NCI-H510A (cell line): ENCODE measurements at regions not wholly inside any gene's neighbourhood (a gene's known extent, or its start where the extent isn't known, plus 50 kb on each side); places are given as distances from the start of the nearest gene placed in this dataset.

Experiments used
- DNase-seq: peaks from one replicate; lab custom pipeline; 2025; lab: John Stamatoyannopoulos, UW

DNA sequence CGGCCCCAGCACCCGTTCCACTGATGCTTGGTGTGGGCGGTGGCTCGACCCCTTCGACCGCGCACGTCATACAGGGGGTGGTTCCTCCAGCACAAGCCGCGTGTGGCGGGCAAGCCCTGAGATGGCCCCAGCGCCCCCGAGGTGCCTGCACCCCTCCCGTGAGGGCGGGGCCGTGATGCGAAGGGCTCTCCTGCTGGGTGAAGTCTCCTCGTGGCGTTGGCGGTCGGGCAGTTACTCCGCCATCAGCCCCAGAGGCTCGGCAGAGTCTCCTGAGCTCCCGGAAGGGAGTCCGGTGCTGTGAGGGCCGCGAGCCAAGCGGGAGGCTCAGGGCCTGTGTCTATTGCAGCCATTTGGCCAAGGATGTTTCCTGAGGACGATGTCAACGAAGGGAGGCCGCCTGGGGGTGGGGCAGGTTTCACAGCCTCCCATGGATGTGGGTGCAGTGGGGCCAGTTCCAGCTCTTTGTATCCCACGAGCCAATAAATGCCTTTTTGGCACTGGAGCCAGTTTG lies 78.1 kb upstream of the GALNT9 start:
- DNase-seq, result no peak

GRCh38 chr12:132406493-132407450 lies 77.4 kb upstream of the GALNT9 start:
- DNase-seq, result no peak

DNA sequence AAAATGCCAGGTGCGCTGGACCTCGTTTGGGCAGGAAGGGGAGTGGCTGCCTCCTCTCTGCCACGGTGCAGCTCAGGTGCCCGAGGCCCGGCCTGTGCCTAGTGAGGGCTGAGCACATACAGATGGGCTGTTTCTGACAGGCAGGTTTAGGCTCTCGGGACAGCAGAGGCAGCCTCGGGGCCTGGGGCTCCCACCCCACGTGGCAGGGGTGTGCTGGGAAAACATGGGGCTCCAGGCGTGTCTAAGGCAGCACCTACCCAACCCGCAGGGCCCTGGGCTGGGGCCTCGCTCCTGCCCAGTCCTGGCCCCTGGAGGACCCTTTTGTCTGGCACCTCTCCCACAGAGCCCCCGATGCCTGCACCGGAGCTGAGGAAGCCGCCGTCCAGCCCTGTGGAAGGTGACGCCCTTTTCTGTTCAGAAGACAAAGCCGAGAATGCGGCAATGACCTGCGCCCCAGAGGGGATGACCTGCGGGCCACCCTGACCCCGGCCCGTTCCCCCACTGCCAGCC lies 76.4 kb upstream of the GALNT9 start:
- no peak for DNase-seq

DNA sequence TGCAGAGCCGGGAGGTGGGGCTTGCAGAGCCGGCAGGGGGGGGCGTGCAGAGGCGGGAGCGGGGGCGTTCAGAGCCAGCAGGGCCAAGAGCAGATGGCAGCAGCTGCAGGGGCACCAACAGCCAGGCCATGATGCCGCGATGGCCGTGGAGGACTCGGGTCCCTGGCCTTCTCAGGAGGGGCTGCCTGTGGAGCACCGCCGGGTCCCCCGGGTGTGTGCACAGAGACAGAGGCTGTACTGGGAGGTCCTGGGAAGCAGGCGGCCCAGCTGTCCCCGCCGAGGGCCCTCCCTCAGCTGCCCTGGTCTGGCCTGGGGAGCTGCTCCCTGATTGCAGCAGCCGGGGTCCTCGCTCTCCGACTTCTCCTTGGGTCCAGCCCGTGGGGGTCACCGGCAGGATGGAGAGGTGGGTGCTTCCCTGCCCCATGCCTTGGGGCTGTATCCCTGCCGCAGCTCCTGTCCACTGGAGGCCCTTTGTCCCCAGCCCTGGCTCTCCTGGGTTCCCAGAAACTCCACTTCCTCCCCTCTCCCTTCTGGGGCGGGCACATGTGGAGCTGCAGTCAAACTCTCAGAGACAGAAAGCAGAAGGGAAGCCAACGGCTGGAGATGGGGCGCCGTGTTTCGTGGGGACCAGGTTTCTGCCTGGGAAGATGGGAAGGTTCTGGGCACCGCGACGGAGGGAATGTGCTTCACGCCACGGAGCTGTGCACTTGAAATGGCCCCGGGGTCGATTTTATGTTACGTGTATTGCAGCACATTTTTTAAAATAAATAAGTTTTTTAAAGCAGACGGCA lies 75.8 kb upstream of the GALNT9 start:
- no peak for DNase-seq

GRCh38 chr12:132404435-132404855 lies 75.1 kb upstream of the GALNT9 start:
- no peak for DNase-seq

GRCh38 chr12:132403636-132404434 lies 74.4 kb upstream of the GALNT9 start:
- DNase-seq, result no peak

GRCh38 chr12:132402831-132403416 lies 73.5 kb upstream of the GALNT9 start:
- no peak for DNase-seq

DNA sequence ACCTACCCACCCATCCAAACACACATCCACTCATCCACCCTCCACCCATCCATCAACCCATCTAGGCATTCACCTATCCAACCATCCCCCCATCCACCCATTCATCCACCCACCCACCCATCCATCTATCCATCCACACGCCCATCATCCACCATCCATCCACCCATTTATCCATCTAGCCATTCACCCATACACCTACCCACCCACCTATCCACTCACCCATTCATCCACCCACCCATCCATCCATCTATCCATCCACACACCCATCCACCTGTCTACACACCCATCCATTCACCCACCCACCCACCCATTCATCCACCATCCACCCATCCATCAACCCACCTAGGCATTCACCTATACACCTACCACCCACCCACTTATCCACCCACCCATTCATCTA lies 72.6 kb upstream of the GALNT9 start:
- no peak for DNase-seq

DNA sequence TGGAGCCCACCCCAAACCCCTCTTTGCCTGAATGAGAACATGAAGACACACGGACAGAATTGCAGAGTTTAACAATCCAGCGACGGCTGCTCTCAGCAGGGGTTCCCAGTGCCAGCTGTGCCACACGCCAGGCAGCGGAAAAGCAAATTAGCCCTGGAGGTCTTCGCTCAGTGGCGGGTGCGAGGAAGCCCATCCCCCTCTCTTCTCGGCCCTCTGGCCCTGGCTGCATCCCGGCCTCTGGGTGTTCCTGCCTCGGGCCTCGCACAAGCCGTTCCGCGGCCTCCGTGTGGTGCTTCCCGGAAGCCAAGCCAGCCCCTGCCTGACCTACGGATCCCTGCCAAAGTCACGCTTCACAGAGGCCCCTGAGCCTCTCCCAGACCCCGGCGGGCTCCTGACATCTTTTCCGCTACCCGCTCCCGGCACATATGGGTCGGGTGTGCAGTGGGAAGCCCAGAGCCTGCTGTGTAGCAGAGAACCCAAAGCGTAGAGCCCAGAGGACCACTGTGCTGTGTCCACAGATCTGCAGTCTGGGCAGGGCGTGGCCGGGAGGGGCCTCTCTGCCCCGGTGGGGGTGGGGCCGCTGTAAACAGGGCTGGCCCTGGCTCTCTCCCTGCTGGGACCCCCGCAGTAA lies 70.7 kb upstream of the GALNT9 start:
- DNase-seq, result no peak

DNA sequence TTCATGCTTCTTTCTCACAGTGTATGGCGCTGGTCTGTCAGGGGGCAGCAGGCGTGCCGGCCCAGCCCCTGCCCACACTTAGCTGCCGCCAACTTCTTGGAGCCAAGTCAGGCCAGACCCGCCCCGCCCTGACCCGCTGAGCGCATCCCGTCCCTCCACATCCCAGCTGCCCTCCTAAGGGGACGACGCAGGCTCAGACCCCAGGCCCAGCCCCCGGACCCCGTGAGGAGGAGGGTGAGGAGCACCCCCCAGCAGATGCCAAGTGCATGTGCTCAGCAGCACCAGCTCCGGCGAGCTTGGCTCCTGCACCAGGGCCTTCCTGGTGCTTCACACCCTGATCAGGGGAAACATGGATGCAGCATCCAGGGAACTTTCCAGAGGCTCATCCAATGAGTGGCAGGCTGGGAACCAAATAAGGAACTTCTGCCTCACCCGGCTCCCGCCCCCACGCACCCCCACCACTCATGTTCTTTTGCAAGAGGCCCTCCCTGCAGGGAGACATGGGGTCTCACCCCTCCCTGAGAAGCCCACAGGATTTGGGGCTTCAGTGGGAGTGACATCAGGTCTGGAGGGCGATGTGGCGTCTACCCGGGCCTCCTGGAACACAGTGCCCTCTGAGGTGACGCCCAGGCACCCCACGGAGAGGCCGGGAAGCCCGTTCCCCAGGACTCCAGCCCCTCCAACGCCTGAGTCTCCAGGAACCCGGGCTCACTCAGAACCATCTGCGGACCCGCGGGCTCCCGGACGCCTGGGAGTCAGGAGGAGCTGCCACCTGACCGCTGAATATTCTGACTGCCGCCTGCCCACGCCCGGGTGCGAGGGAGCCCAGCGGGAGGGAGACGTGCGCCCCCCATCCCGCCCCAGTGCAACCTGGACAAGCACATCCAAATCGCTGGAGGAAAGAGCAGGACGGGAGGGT lies 70.0 kb upstream of the GALNT9 start:
- DNase-seq, result no peak

GRCh38 chr12:132398386-132398991 lies 69.1 kb upstream of the GALNT9 start:
- no peak for DNase-seq

DNA sequence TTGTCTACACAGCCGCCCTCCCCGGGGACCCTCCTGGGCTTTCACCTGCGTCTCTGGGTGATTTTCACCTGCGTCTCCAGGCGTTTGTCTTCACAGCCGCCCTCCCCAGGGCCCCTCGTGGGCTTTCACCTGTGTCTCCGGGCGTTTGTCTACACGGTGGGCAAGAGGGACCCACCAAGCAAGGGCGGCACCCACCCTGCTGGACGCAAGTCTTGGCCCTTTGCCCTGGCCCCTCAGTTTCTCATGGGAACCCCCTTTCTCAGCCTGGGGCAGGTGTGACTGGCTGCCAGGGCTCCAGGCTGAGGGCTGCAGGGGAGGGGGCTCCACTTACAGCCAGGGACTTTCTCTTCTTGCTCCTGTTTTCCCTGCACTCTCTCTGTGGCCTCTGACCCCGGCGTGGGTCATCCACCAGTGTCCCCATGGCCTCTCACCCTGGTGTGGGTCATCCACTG lies 68.6 kb upstream of the GALNT9 start:
- DNase-seq, result no peak

GRCh38 chr12:132397152-132397933 lies 68.0 kb upstream of the GALNT9 start:
- no peak for DNase-seq

DNA sequence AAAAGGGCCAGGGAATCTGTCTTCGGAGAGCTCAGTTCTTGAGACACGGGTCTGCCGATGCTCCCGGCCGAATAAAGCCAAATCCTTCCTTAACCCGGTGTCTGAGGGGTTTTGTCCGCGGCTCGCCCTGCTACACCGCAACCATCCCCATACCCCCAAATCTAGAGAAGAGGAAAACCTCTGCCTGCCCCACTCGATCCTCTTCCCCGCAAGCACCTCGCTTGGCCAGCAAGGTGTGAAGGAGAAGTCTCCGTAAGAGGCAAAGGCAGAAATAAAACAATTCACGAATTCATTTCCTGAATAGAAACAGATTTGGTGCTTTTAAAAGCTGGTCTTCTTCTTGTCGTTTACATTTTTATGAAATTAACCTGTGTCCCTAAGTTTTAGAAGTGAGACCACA lies 67.3 kb upstream of the GALNT9 start:
- no peak for DNase-seq

GRCh38 chr12:132395908-132396305 lies 66.5 kb upstream of the GALNT9 start:
- no peak for DNase-seq

DNA sequence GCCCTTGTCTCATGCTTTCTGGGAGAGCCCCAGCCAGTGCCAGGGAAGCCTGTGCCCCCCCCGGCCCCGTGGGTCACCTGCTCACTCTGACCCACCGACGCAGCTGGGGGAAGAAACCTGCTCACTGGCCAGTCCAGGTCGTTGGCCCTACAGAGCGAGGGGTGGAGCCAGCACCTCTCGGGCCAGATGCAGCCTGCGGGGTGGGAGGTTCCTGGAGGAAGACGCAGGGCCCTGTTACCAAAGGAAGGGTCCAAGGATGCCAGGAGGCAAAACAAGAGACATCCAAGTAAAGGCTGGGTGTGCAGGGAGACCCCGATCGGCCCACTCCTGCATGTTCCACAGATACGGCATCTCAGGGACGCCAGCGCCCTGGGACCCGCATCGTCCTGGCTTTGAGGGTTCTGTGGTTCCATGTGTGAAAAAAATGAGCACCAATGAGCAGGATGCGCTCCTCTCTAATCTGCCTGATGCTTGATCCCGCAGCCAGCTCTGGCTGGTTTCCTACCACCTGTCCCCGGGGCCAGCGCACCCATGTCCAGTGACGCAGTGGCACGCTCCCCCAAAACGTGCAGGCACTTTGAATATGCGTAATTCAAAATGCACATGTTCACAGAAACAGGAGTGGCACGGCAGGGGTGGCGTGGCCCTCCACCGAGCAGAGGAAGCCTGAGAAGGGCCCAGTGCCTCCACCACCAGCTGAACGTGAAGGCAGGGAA lies 66.0 kb upstream of the GALNT9 start:
- DNase-seq, result no peak

GRCh38 chr12:132393991-132394949 lies 64.9 kb upstream of the GALNT9 start:
- no peak for DNase-seq
